HepG2 (cell line): ENCODE measurements at regions not wholly inside any gene's neighbourhood (a gene's known extent, or its start where the extent isn't known, plus 50 kb on each side); places are given as distances from the start of the nearest gene placed in this dataset.

Experiments
- ATAC-seq: fragments of 200-7000 bp; cut with Tn5 transposase; 3 replicates; pipeline ENCODE4 v1.9.1; 2020; ENCODE audit warnings: mild to moderate bottlenecking, moderate library complexity
- BruUV-seq: library from RNA; stranded (reverse); fragments of 400-500 nt; replicated peaks from 2 replicates; lab custom pipeline; 2021; lab: Mats Ljungman, UMichigan
- CTCF ChIA-PET: fragments of 300-600 bp; formaldehyde crosslinking; extraction: SDS; loops from one replicate; lab custom pipeline; 2021; ENCODE audit warnings: low total read pairs, inconsistent platforms, low intra/inter-chr PET ratio; lab: Yijun Ruan, JAX
- POLR2A ChIA-PET: fragments of 350-600 bp; sonication (Branson Sonifier 250); formaldehyde crosslinking; loops from one replicate; lab custom pipeline; 2020; ENCODE audit warnings: antibody characterized with exemption, inconsistent platforms; lab: Yijun Ruan, JAX
- DNase-seq: peaks from one replicate; pipeline ENCODE4 v3.0.0-alpha.2; 2015; ENCODE audit warnings: low spot score
- FAIRE-seq: peaks from 3 replicates; lab custom pipeline; 2011; peaks lifted over from hg19 to GRCh38; lab: Jason Lieb, UNC
- H2AFZ ChIP-seq: one replicate; pipeline ENCODE4 v1.6.1; 2011; ENCODE audit warnings: low read length, inconsistent platforms
- H3K27ac ChIP-seq: fragments of 300-600 bp; 3 replicates; pipeline ENCODE4 v1.8.0; 2011; ENCODE audit warnings: mixed run types, mild to moderate bottlenecking, mixed read lengths, low read length, inconsistent platforms; ENCODE audit not compliant: insufficient read depth; ENCODE audit errors: extremely low read length
- H3K27me3 ChIP-seq, 2 experiments: fragments of 200-600 bp in 1 of 2; 2 replicates in 1 of 2; 3 replicates in 1 of 2; pipeline versions ENCODE4 v1.6.0 to v1.8.0; 2011; ENCODE audit warnings: low read length in 2 of 2, mild to moderate bottlenecking in 2 of 2, moderate library complexity in 2 of 2, inconsistent platforms in 1 of 2; ENCODE audit not compliant: insufficient read depth in 2 of 2, control insufficient read depth in 1 of 2
- H3K36me3 ChIP-seq, 2 experiments: fragments of 200-600 bp in 1 of 2; replicated peaks in 1 of 2; 2 replicates in 1 of 2; 3 replicates in 1 of 2; pipeline versions ENCODE4 v1.5.1 to v1.8.0; 2011; ENCODE audit warnings: low read length in 2 of 2, inconsistent platforms in 1 of 2; ENCODE audit not compliant: insufficient read depth in 2 of 2, control insufficient read depth in 1 of 2
- H3K4me1 ChIP-seq: 2 replicates; pipeline ENCODE4 v1.5.1; 2012; ENCODE audit warnings: low read length, inconsistent platforms; ENCODE audit not compliant: insufficient read depth
- H3K4me2 ChIP-seq: 2 replicates; pipeline ENCODE4 v1.6.0; 2011; ENCODE audit warnings: low read depth, low read length, inconsistent platforms
- H3K4me3 ChIP-seq, 3 experiments: fragments of 200-600 bp in 1 of 3; sonication (generic), shearing (Covaris generic) in 1 of 3; replicated peaks in 1 of 3; 2 replicates each; pipeline ENCODE4 v1.5.1; 2011 to 2016; ENCODE audit warnings: low read length in 3 of 3, inconsistent platforms in 2 of 3, low read depth in 2 of 3, mild to moderate bottlenecking in 2 of 3, control low read depth in 1 of 3, mixed read lengths in 1 of 3; ENCODE audit not compliant: insufficient read depth in 1 of 3
- H3K79me2 ChIP-seq: one replicate; pipeline ENCODE4 v1.6.1; 2011; ENCODE audit warnings: low read length, inconsistent platforms; ENCODE audit not compliant: insufficient read depth
- H3K9ac ChIP-seq: 2 replicates; pipeline ENCODE4 v1.6.0; 2011; ENCODE audit warnings: mild to moderate bottlenecking, low read depth, low read length, inconsistent platforms; ENCODE audit not compliant: insufficient read depth
- H3K9me3 ChIP-seq: 2 replicates; pipeline ENCODE4 v1.5.1; 2012; ENCODE audit warnings: mild to moderate bottlenecking, low read length
- H4K20me1 ChIP-seq: 2 replicates; pipeline ENCODE4 v1.6.0; 2011; ENCODE audit warnings: inconsistent platforms, mild to moderate bottlenecking, low read length, moderate library complexity; ENCODE audit not compliant: insufficient read depth
- CEBPB ChIP-seq: IDR thresholded peaks from 2 replicates; pipeline ENCODE4 v1.6.1; 2011; ENCODE audit warnings: low read depth, low read length, improper control_type of control experiment, borderline replicate concordance
- HDAC6 ChIP-seq: fragments of 200-600 bp; sonication (generic); IDR thresholded peaks from 2 replicates; pipeline ENCODE4 v1.7.0; 2017; ENCODE audit warnings: mild to moderate bottlenecking, antibody characterized with exemption, low read length, low read depth
- MNT ChIP-seq: fragments of 450-650 bp; IDR thresholded peaks from 2 replicates; pipeline ENCODE4 v1.6.1; 2016
- MTF2 ChIP-seq: sonication (generic); formaldehyde crosslinking; IDR thresholded peaks from 2 replicates; pipeline ENCODE4 v1.5.0; 2020; ENCODE audit warnings: missing genetic modification reagents, borderline replicate concordance
- RAD21 ChIP-seq: fragments of 450-650 bp; formaldehyde crosslinking; IDR thresholded peaks from 2 replicates; pipeline ENCODE4 v1.5.0; 2020; ENCODE audit warnings: mild to moderate bottlenecking
- REXO4 ChIP-seq: sonication (generic); formaldehyde crosslinking; IDR thresholded peaks from 2 replicates; pipeline ENCODE4 v1.8.0; 2022; ENCODE audit warnings: missing genetic modification reagents, mild to moderate bottlenecking, borderline replicate concordance
- RXRB ChIP-seq: IDR thresholded peaks from 2 replicates; pipeline ENCODE4 v1.6.1; 2016; ENCODE audit warnings: borderline replicate concordance, missing genetic modification reagents, missing compliant biosample characterization
- ZBED4 ChIP-seq: sonication (generic); formaldehyde crosslinking; IDR thresholded peaks from 2 replicates; pipeline ENCODE4 v1.4.0; 2020; ENCODE audit warnings: missing genetic modification reagents, borderline replicate concordance
- ZBTB7A ChIP-seq: sonication (generic); formaldehyde crosslinking; IDR thresholded peaks from 2 replicates; pipeline ENCODE4 v1.8.0; 2022; ENCODE audit warnings: mild to moderate bottlenecking, missing genetic modification reagents
- ZNF230 ChIP-seq: sonication (generic); formaldehyde crosslinking; IDR thresholded peaks from 2 replicates; pipeline ENCODE4 v1.4.0; 2020; ENCODE audit warnings: mild to moderate bottlenecking, missing genetic modification reagents
- ZNF512B ChIP-seq: sonication (generic); formaldehyde crosslinking; IDR thresholded peaks from 2 replicates; pipeline ENCODE4 v1.5.1; 2020; ENCODE audit warnings: missing genetic modification reagents, mild to moderate bottlenecking, borderline replicate concordance
- ZNF740 ChIP-seq: sonication (generic); formaldehyde crosslinking; IDR thresholded peaks from 2 replicates; pipeline ENCODE4 v1.4.0; 2020; ENCODE audit warnings: missing genetic modification reagents
- ZSCAN9 ChIP-seq: IDR thresholded peaks from 2 replicates; pipeline ENCODE4 v1.6.1; 2016; ENCODE audit warnings: borderline replicate concordance
- WGBS: methylation state at CpG from one replicate; pipeline ENCODE4 v1.1.6; 2017; ENCODE audit warnings: low lambda C conversion rate; 5-methylcytosine and 5-hydroxymethylcytosine counted together
- in situ Hi-C: cut with HindIII; loops from 2 replicates; pipeline ENCODE4 v1.10.0; 2017; ENCODE audit warnings: low pct_unique_long_range_greater_than_20kb; ENCODE audit not compliant: extremely low pct_ligation_motif_present
- intact Hi-C: fragments of 100-400 bp; cut with micrococcal nuclease; formaldehyde crosslinking; loops from one replicate; pipeline ENCODE4 v1.10.0; 2022; ENCODE audit not compliant: unreplicated experiment
- TF ChIP-seq, protein P1 (sequence below): sonication (generic); formaldehyde crosslinking; IDR thresholded peaks from 2 replicates; pipeline ENCODE4 v1.8.0; 2022; ENCODE audit warnings: low read depth, missing genetic modification reagents

DNA sequence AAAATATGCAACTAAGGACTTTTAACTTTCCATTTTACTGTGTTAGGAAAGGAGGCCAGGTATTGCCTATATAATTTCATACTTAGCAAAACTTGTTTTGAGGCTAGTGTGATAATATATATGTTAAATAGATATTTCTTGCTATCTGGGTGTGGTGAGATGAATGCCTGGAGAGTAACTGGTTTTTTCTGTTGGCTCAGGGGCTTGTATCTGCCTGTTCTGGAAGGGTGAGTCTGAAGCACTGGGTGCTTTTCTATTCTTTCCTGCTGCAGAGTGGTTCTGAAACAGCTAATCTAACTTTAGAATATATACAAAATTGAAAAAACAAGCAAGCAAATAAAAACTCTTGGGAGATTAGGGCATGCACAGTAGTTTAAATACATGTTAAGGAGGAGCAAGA lies 64.6 kb upstream of the MYCBP2 start (continued):
- TF ChIP-seq ZNF740 (CRISPR knock-in tag) (no peak), ZNF230 (no peak), REXO4 (CRISPR knock-in tag) (no peak)

- POLR2A ChIA-PET: no interaction called here
- intact Hi-C loops: no loop called here
- no peak for TF ChIP-seq ZSCAN9 (CRISPR knock-in tag)
- TF ChIP-seq MNT: no peak
- TF ChIP-seq, protein P1, sequence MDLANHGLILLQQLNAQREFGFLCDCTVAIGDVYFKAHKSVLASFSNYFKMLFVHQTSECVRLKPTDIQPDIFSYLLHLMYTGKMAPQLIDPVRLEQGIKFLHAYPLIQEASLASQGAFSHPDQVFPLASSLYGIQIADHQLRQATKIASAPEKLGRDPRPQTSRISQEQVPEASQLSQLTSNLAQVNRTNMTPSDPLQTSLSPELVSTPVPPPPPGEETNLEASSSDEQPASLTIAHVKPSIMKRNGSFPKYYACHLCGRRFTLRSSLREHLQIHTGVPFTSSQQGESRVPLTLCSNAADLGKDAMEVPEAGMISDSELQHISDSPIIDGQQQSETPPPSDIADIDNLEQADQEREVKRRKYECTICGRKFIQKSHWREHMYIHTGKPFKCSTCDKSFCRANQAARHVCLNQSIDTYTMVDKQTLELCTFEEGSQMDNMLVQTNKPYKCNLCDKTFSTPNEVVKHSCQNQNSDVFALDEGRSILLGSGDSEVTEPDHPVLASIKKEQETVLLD (CRISPR knock-in tag): no peak
- no peak for TF ChIP-seq ZNF512B (CRISPR knock-in tag)
- TF ChIP-seq ZBED4 (CRISPR knock-in tag): no peak
- no peak for TF ChIP-seq RXRB (CRISPR knock-in tag)
- no peak for TF ChIP-seq MTF2 (CRISPR knock-in tag)
- TF ChIP-seq ZBTB7A (CRISPR knock-in tag): no peak
- no peak for TF ChIP-seq RAD21 (CRISPR knock-in tag)
- TF ChIP-seq CEBPB: no peak
- no peak for TF ChIP-seq HDAC6
Measured at GRCh38 chr13:77390391-77390790, 63.5 kb upstream of the MYCBP2 start.

More at GRCh38 chr13:77390391-77390790, 63.5 kb upstream of the MYCBP2 start:
- DNase-seq (no peak), FAIRE-seq (no peak), ATAC-seq (no peak)
- WGBS: 0% methylated on average over 3 of the region's 3 CpGs
- Histone ChIP-seq H3K9ac (no peak overlapping the region), H3K27ac (no peak overlapping the region), H3K4me1 (no peaks in the 10 kb centered on the region), H3K36me3 (no peaks in the 10 kb centered on the region), H3K4me3 (no peak overlapping the region), H3K9me3 (no peaks in the 10 kb centered on the region), H4K20me1 (no peaks in the 10 kb centered on the region), H3K79me2 (no peaks in the 10 kb centered on the region), H3K4me2 (no peak overlapping the region), H3K27me3 (no peaks in the 10 kb centered on the region), H2AFZ (no peak overlapping the region)
- BruUV-seq: no TSS peak
- in situ Hi-C loops: no loop called here
- CTCF ChIA-PET: no interaction called here
